Heart left ventricle (tissue), 16 donors: ENCODE measurements at regions not wholly inside any gene's neighbourhood (a gene's known extent, or its start where the extent isn't known, plus 50 kb on each side); places are given as distances from the start of the nearest gene placed in this dataset.

Experiments used
- ATAC-seq, 4 donors: fragments of 200-7000 bp; cut with Tn5 transposase; one replicate each; pipeline ENCODE4 v1.9.1; 2020 to 2022; ENCODE audit warnings: moderate library complexity in 4 of 4, mild to moderate bottlenecking in 3 of 4, moderate number of reproducible peaks in 1 of 4
- DNase-seq, 5 donors: peaks; one replicate each; pipeline ENCODE4 v3.0.0-alpha.2; 2020
- H3K27ac ChIP-seq, 12 donors: fragments of 200-600 bp; sonication (generic) in 4 of 12; one replicate each; pipeline versions ENCODE4 v1.5.0 to v1.8.0; 2016 to 2022; ENCODE audit warnings: mild to moderate bottlenecking in 2 of 12
- H3K27me3 ChIP-seq, 9 donors: fragments of 200-600 bp; sonication (generic) in 2 of 9; one replicate each; pipeline versions ENCODE4 v1.5.1 to v1.8.0; 2016 to 2022; ENCODE audit warnings: mild to moderate bottlenecking in 3 of 9
- H3K36me3 ChIP-seq, 9 donors: fragments of 200-600 bp; sonication (generic) in 2 of 9; one replicate each; pipeline versions ENCODE4 v1.5.0 to v1.8.0; 2018 to 2022; ENCODE audit warnings: mild to moderate bottlenecking in 2 of 9
- H3K4me1 ChIP-seq, 12 donors: fragments of 200-600 bp; sonication (generic) in 4 of 12; one replicate each; pipeline versions ENCODE4 v1.5.0 to v1.8.0; 2016 to 2022; ENCODE audit warnings: mild to moderate bottlenecking in 3 of 12
- H3K4me3 ChIP-seq, 12 donors: fragments of 200-600 bp; sonication (generic) in 4 of 12; one replicate each; pipeline versions ENCODE4 v1.5.0 to v1.8.0; 2017 to 2022; ENCODE audit warnings: mild to moderate bottlenecking in 9 of 12, moderate library complexity in 4 of 12
- H3K9me3 ChIP-seq, 12 donors: fragments of 200-600 bp; sonication (generic) in 4 of 12; one replicate each; pipeline versions ENCODE4 v1.5.0 to v1.8.0; 2016 to 2022; ENCODE audit warnings: mild to moderate bottlenecking in 1 of 12
- CTCF ChIP-seq, 12 donors: fragments of 200-600 bp; sonication (generic) in 4 of 12; IDR thresholded peaks; one replicate each; pipeline versions ENCODE4 v1.5.0 to v1.8.0; 2018 to 2022; ENCODE audit warnings: antibody characterized with exemption in 12 of 12, mild to moderate bottlenecking in 5 of 12
- POLR2A ChIP-seq, 2 donors: fragments of 450-650 bp; IDR thresholded peaks; one replicate each; pipeline ENCODE4 v1.6.1; 2017; ENCODE audit warnings: antibody characterized with exemption in 2 of 2, mild to moderate bottlenecking in 2 of 2, moderate library complexity in 2 of 2
- WGBS, 4 donors: extraction: QIAGEN DNeasy Blood & Tissue Kit in 2 of 4; methylation state at CpG; one replicate each; pipeline versions ENCODE4 v1.1.5 to v1.1.7; 2013 to 2018; 5-methylcytosine and 5-hydroxymethylcytosine counted together
- intact Hi-C, 10 donors: fragments of 100-400 bp; cut with DNase I; formaldehyde crosslinking; loops; one replicate each; pipeline versions ENCODE4 v1.11.1 to v1.14.2; 2022
- donor health status: ischemic (EF 13 %, LVEDD 7.1; RV severe dilation, severe dysfunction).
- donor health status: healthy with polysubstance abuse.
- donor health status: DM: no; HTN: yes; CAD: no.
- donor health status: DM: no; HTN: no; CAD: no.
- donor health status: ischemic (EF 25% LVEDD 6.9; RV normal size, moderate dysfunction).
- donor health status: ischemic (EF 25% LVEDD 5.7; RV mildly dilated, moderate dysfunction).
- donor health status: healthy.
- donor health status: DM: yes; HTN: yes; CAD: no.
- donor health status: ischemic (EF 35%, LVEDD 5.7; RV mildly dilated, moderate dysfunction).
- donor health status: nonischemic (EF 11% LVEDD 7.7; RV severe dilation, severe dysfunction).
- donor health status: DM: yes; HTN: yes; CAD: no.
- donor health status: PGD.
- donor health status: ischemic (EF 29% LVEDD 5.4; RV normal size, mild dysfunction).
- donor health status: nonischemic (EF 23%, LVEDD 6.1; RV moderate dilation, normal function).

- TF ChIP-seq POLR2A (IDR thresholded peaks at IDR 0.05) (no peak), CTCF (IDR thresholded peaks at IDR 0.05) (no peak)
- intact Hi-C loops: no loop called here
- no peaks in the 10 kb centered on the region for H3K36me3 ChIP-seq
- WGBS, 4 donors: 64 to 72% (median 65%) methylated on average over 3 of the region's 3 CpGs
- H3K4me1 ChIP-seq: no peaks in the 10 kb centered on the region
- H3K27me3 ChIP-seq: no peaks in the 10 kb centered on the region
- H3K27ac ChIP-seq: no peak overlapping the region
- H3K4me3 ChIP-seq: no peak overlapping the region
- H3K9me3 ChIP-seq: peaks cover 0 to 19% (median 10%) of the 10 kb centered on the region in 12 donors
- DNase-seq (no peak), ATAC-seq (no peak)
Measured at GRCh38 chr7:41163991-41164390, 538.9 kb downstream of the INHBA start.

GRCh38 chr7:41162612-41163011, 540.3 kb downstream of the INHBA start:
- Histone ChIP-seq H3K4me1 (no peaks in the 10 kb centered on the region), H3K36me3 (no peaks in the 10 kb centered on the region), H3K9me3 (peaks cover 0 to 19% (median 10%) of the 10 kb centered on the region in 12 donors), H3K27me3 (no peaks in the 10 kb centered on the region), H3K27ac (no peak overlapping the region), H3K4me3 (no peak overlapping the region)
- intact Hi-C loops: no loop called here
- ATAC-seq: no peak
- WGBS, 4 donors: 85 to 89% (median 86%) methylated on average over 4 of the region's 4 CpGs
- no peak for TF ChIP-seq POLR2A (IDR thresholded peaks at IDR 0.05)
- no peak for TF ChIP-seq CTCF (IDR thresholded peaks at IDR 0.05)
- DNase-seq: no peak

- ATAC-seq (no peak), DNase-seq (no peak)
- intact Hi-C loops: no loop called here
- Histone ChIP-seq H3K36me3 (no peaks in the 10 kb centered on the region), H3K9me3 (peaks cover 0 to 19% (median 10%) of the 10 kb centered on the region in 12 donors), H3K27me3 (no peaks in the 10 kb centered on the region), H3K4me1 (no peaks in the 10 kb centered on the region), H3K4me3 (no peak overlapping the region), H3K27ac (no peak overlapping the region)
- TF ChIP-seq CTCF (IDR thresholded peaks at IDR 0.05) (no peak), POLR2A (IDR thresholded peaks at IDR 0.05) (no peak)
- WGBS, 4 donors: 85 to 92% (median 88%) methylated on average over 4 of the region's 4 CpGs
Measured at GRCh38 chr7:41161041-41161587, 541.8 kb downstream of the INHBA start.

- Histone ChIP-seq H3K36me3 (no peaks in the 10 kb centered on the region), H3K27me3 (no peaks in the 10 kb centered on the region), H3K27ac (no peak overlapping the region), H3K4me3 (no peak overlapping the region), H3K9me3 (peaks cover 0 to 19% (median 10%) of the 10 kb centered on the region in 12 donors), H3K4me1 (no peaks in the 10 kb centered on the region)
- TF ChIP-seq POLR2A (IDR thresholded peaks at IDR 0.05) (no peak), CTCF (IDR thresholded peaks at IDR 0.05) (no peak)
- intact Hi-C loops: no loop called here
- ATAC-seq: no peak
- WGBS, 4 donors: 60 to 76% (median 69%) methylated on average over 2 of the region's 2 CpGs
- DNase-seq: no peak
Measured at GRCh38 chr7:41156268-41156667, 546.6 kb downstream of the INHBA start.
